ENCODE measurements at regions not wholly inside any gene's neighbourhood (a gene's known extent, or its start where the extent isn't known, plus 50 kb on each side); places are given as distances from the start of the nearest gene placed in this dataset.

DNA sequence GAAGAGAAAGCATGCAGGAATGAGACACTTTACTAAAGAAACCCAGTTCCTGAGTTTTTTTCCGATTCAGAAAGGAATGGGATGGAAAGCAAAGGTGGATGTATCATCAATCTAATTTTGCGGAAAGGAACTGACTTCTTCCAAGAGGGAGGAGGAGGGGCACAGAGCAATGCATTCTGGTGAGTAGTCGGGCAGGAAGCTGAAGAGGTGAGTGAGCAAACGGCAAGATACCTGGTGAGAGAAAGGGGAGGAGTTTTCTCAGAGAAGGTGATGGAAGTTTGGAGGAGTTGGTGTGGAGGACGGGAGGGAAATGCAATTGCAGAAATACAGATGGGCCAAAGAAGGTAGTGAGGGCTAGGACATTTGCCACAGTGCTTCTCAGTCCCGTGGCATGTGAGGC is 713.2 kb downstream of the KCNJ2 start:
- no peak for TF ChIP-seq CTCF (IDR thresholded peaks at IDR 0.05)
- TF ChIP-seq POLR2A (IDR thresholded peaks at IDR 0.05) = no peak
